Parathyroid adenoma (tissue), 2 donors: ENCODE measurements at regions not wholly inside any gene's neighbourhood (a gene's known extent, or its start where the extent isn't known, plus 50 kb on each side); places are given as distances from the start of the nearest gene placed in this dataset.
"Not testable (repeated sequence)": the region's sequence is repeated elsewhere in the genome, so short reads cannot be mapped to it uniquely, and the experiment has no call there.

Experiments used
- H2AFZ ChIP-seq: fragments of 300-600 bp; sonication (generic); one replicate; pipeline ENCODE4 v1.7.0; 2017; ENCODE audit warnings: antibody characterized with exemption, mild to moderate bottlenecking
- H3K27ac ChIP-seq: fragments of 300-600 bp; sonication (generic); one replicate; pipeline ENCODE4 v1.7.0; 2017
- H3K27me3 ChIP-seq: fragments of 300-600 bp; sonication (generic); one replicate; pipeline ENCODE4 v1.7.0; 2017; ENCODE audit warnings: low read length; ENCODE audit not compliant: control insufficient read depth, insufficient read depth
- H3K36me3 ChIP-seq: fragments of 300-600 bp; sonication (generic); one replicate; pipeline ENCODE4 v1.7.0; 2017; ENCODE audit warnings: low read length; ENCODE audit not compliant: control insufficient read depth, insufficient read depth
- H3K4me1 ChIP-seq: fragments of 300-600 bp; sonication (generic); one replicate; pipeline ENCODE4 v1.7.0; 2017; ENCODE audit warnings: control low read depth
- H3K4me2 ChIP-seq: fragments of 300-600 bp; sonication (generic); one replicate; pipeline ENCODE4 v1.7.0; 2017; ENCODE audit warnings: low read length
- H3K4me3 ChIP-seq: fragments of 300-600 bp; sonication (generic); one replicate; pipeline ENCODE4 v1.7.0; 2017; ENCODE audit warnings: low read depth, low read length
- H3K79me2 ChIP-seq: fragments of 300-600 bp; sonication (generic); one replicate; pipeline ENCODE4 v1.7.0; 2017; ENCODE audit warnings: control low read depth
- H3K9ac ChIP-seq: fragments of 300-600 bp; sonication (generic); one replicate; pipeline ENCODE4 v1.7.0; 2017; ENCODE audit warnings: mild to moderate bottlenecking
- H3K9me3 ChIP-seq: fragments of 300-600 bp; sonication (generic); one replicate; pipeline ENCODE4 v1.7.0; 2017; ENCODE audit warnings: low read length; ENCODE audit not compliant: control insufficient read depth
- CTCF ChIP-seq: fragments of 300-600 bp; sonication (generic); IDR thresholded peaks from one replicate; pipeline ENCODE4 v1.7.0; 2017; ENCODE audit warnings: antibody characterized with exemption, mild to moderate bottlenecking
- donor health status: primary hyperparathyroidism.

- no peaks in the 10 kb centered on the region for H3K36me3 ChIP-seq
- no peaks in the 10 kb centered on the region for H3K79me2 ChIP-seq
- no peak overlapping the region for H3K4me2 ChIP-seq
- TF ChIP-seq CTCF, result no peak
- no peaks in the 10 kb centered on the region for H3K4me1 ChIP-seq
- no peak overlapping the region for H2AFZ ChIP-seq
- no peak overlapping the region for H3K9ac ChIP-seq
- H3K27ac ChIP-seq, result no peak overlapping the region
- H3K9me3 ChIP-seq, result no peaks in the 10 kb centered on the region
- no peak overlapping the region for H3K4me3 ChIP-seq
- no peaks in the 10 kb centered on the region for H3K27me3 ChIP-seq
Measured at GRCh38 chr5:123976379-123977033, 464.5 kb downstream of the CSNK1G3 start.

- not testable (repeated sequence) for H2AFZ ChIP-seq, H3K27me3 ChIP-seq, H3K36me3 ChIP-seq, H3K4me1 ChIP-seq, H3K27ac ChIP-seq, H3K4me3 ChIP-seq, H3K79me2 ChIP-seq, H3K9me3 ChIP-seq, H3K4me2 ChIP-seq, H3K9ac ChIP-seq
Measured at GRCh38 chr5:123975521-123975920, 463.5 kb downstream of the CSNK1G3 start.

GRCh38 chr5:123966781-123967180, 454.8 kb downstream of the CSNK1G3 start:
- no peak for TF ChIP-seq CTCF
- no peak overlapping the region for H3K4me2 ChIP-seq
- no peak overlapping the region for H3K27ac ChIP-seq
- no peaks in the 10 kb centered on the region for H3K79me2 ChIP-seq
- H3K9ac ChIP-seq, result no peak overlapping the region
- H3K4me1 ChIP-seq, result no peaks in the 10 kb centered on the region
- H3K4me3 ChIP-seq, result no peak overlapping the region
- no peak overlapping the region for H2AFZ ChIP-seq
- no peaks in the 10 kb centered on the region for H3K9me3 ChIP-seq
- no peaks in the 10 kb centered on the region for H3K27me3 ChIP-seq
- no peaks in the 10 kb centered on the region for H3K36me3 ChIP-seq

GRCh38 chr5:123965626-123966025, 453.6 kb downstream of the CSNK1G3 start:
- Histone ChIP-seq H3K9me3 (no peaks in the 10 kb centered on the region), H3K36me3 (no peaks in the 10 kb centered on the region), H3K27ac (no peak overlapping the region), H3K4me3 (no peak overlapping the region), H3K79me2 (no peaks in the 10 kb centered on the region), H3K27me3 (no peaks in the 10 kb centered on the region), H3K4me2 (no peak overlapping the region), H2AFZ (no peak overlapping the region), H3K9ac (no peak overlapping the region), H3K4me1 (no peaks in the 10 kb centered on the region)
- TF ChIP-seq CTCF, result no peak

GRCh38 chr5:123964884-123965283, 452.9 kb downstream of the CSNK1G3 start:
- Histone ChIP-seq H3K9ac (no peak overlapping the region), H3K4me2 (no peak overlapping the region), H3K9me3 (no peaks in the 10 kb centered on the region), H2AFZ (no peak overlapping the region), H3K36me3 (no peaks in the 10 kb centered on the region), H3K27me3 (no peaks in the 10 kb centered on the region), H3K27ac (no peak overlapping the region), H3K79me2 (no peaks in the 10 kb centered on the region), H3K4me1 (no peaks in the 10 kb centered on the region), H3K4me3 (no peak overlapping the region)
- TF ChIP-seq CTCF, result no peak
